Ishikawa (cell line): ENCODE measurements at regions not wholly inside any gene's neighbourhood (a gene's known extent, or its start where the extent isn't known, plus 50 kb on each side); places are given as distances from the start of the nearest gene placed in this dataset.

Experiments used
- CEBPB ChIP-seq: IDR thresholded peaks from 2 replicates; pipeline ENCODE4 v1.6.1; 2012
- CREB1 ChIP-seq: IDR thresholded peaks from 2 replicates; pipeline ENCODE4 v1.6.1; 2012; ENCODE audit warnings: low read depth
- EGR1 ChIP-seq: IDR thresholded peaks from 2 replicates; pipeline ENCODE4 v1.6.1; 2012
- EP300 ChIP-seq: IDR thresholded peaks from 2 replicates; pipeline ENCODE4 v1.6.1; 2012; ENCODE audit warnings: borderline replicate concordance
- NFIC ChIP-seq: IDR thresholded peaks from 2 replicates; pipeline ENCODE4 v1.6.1; 2012
- RAD21 ChIP-seq: IDR thresholded peaks from 2 replicates; pipeline ENCODE4 v1.6.1; 2012; ENCODE audit warnings: low read depth
- TAF1 ChIP-seq: IDR thresholded peaks from 2 replicates; pipeline ENCODE4 v1.6.1; 2012; ENCODE audit warnings: low read depth, mild to moderate bottlenecking
- TCF12 ChIP-seq: IDR thresholded peaks from 2 replicates; pipeline ENCODE4 v1.6.1; 2012; ENCODE audit warnings: low read depth
- TEAD4 ChIP-seq: IDR thresholded peaks from 2 replicates; pipeline ENCODE4 v1.6.1; 2012
- YY1 ChIP-seq: IDR thresholded peaks from 2 replicates; pipeline ENCODE4 v1.6.1; 2012; ENCODE audit warnings: low read depth
- ZBTB7A ChIP-seq: IDR thresholded peaks from 2 replicates; pipeline ENCODE4 v1.6.1; 2012; ENCODE audit warnings: low read depth
- TF ChIP-seq, protein P1 (sequence below): IDR thresholded peaks from 2 replicates; pipeline ENCODE4 v1.6.1; 2012; ENCODE audit warnings: low read depth, mild to moderate bottlenecking
- TF ChIP-seq, protein P2 (sequence below): IDR thresholded peaks from 2 replicates; pipeline ENCODE4 v1.6.1; 2012
- TF ChIP-seq, protein P3 (sequence below): IDR thresholded peaks from 2 replicates; pipeline ENCODE4 v1.6.1; 2012

DNA sequence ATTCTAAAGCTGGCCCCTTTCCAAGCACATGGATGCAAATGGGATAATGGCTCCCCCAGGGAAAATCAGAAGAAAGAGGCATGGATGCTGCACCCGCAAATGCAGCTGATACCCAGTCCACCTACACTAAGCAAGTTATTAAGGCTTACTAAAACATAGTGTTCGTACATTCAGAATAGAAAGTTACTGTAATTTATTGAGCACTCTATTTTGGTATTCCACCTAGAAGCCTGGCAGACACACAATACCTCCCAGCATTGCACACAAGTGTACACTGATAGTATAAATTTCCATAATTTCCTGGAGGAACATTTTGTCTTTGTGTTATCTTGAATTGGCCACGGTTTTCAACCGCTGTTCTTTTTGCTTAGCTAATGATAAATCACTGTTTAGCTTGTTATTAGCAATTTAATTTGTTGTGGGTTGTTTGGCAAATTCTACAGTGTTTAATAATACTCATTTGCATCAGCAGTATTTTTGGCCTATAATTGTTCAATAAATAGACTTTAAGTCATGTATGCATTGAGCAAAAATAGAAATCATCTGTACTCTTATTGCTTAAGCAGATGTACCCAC is 94.5 kb upstream of the MRI1 start:
- TF ChIP-seq, protein P1, sequence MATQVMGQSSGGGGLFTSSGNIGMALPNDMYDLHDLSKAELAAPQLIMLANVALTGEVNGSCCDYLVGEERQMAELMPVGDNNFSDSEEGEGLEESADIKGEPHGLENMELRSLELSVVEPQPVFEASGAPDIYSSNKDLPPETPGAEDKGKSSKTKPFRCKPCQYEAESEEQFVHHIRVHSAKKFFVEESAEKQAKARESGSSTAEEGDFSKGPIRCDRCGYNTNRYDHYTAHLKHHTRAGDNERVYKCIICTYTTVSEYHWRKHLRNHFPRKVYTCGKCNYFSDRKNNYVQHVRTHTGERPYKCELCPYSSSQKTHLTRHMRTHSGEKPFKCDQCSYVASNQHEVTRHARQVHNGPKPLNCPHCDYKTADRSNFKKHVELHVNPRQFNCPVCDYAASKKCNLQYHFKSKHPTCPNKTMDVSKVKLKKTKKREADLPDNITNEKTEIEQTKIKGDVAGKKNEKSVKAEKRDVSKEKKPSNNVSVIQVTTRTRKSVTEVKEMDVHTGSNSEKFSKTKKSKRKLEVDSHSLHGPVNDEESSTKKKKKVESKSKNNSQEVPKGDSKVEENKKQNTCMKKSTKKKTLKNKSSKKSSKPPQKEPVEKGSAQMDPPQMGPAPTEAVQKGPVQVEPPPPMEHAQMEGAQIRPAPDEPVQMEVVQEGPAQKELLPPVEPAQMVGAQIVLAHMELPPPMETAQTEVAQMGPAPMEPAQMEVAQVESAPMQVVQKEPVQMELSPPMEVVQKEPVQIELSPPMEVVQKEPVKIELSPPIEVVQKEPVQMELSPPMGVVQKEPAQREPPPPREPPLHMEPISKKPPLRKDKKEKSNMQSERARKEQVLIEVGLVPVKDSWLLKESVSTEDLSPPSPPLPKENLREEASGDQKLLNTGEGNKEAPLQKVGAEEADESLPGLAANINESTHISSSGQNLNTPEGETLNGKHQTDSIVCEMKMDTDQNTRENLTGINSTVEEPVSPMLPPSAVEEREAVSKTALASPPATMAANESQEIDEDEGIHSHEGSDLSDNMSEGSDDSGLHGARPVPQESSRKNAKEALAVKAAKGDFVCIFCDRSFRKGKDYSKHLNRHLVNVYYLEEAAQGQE = no peak
- TF ChIP-seq RAD21 = no peak
- TF ChIP-seq NFIC = no peak
- TF ChIP-seq EGR1 = no peak
- TF ChIP-seq TAF1 = no peak
- TF ChIP-seq CREB1 = no peak
- TF ChIP-seq, protein P2, sequence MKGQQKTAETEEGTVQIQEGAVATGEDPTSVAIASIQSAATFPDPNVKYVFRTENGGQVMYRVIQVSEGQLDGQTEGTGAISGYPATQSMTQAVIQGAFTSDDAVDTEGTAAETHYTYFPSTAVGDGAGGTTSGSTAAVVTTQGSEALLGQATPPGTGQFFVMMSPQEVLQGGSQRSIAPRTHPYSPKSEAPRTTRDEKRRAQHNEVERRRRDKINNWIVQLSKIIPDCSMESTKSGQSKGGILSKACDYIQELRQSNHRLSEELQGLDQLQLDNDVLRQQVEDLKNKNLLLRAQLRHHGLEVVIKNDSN = no peak
- no peak for TF ChIP-seq TCF12
- no peak for TF ChIP-seq YY1
- TF ChIP-seq, protein P3, sequence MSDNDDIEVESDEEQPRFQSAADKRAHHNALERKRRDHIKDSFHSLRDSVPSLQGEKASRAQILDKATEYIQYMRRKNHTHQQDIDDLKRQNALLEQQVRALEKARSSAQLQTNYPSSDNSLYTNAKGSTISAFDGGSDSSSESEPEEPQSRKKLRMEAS = no peak
- no peak for TF ChIP-seq ZBTB7A
- no peak for TF ChIP-seq TEAD4
- no peak for TF ChIP-seq CEBPB
- no peak for TF ChIP-seq EP300
